NCI-H774 (cell line): ENCODE measurements at regions not wholly inside any gene's neighbourhood (a gene's known extent, or its start where the extent isn't known, plus 50 kb on each side); places are given as distances from the start of the nearest gene placed in this dataset.

ENCODE experiments used
- DNase-seq: peaks from one replicate; lab custom pipeline; 2025; lab: John Stamatoyannopoulos, UW

- DNase-seq: no peak
These were observed 125.9 kb upstream of the RUNX3 start for GRCh38 chr1:25055961-25056360.

GRCh38 chr1:25055324-25055780 lies 125.3 kb upstream of the RUNX3 start:
- DNase-seq: no peak

GRCh38 chr1:25054526-25055323 lies 124.6 kb upstream of the RUNX3 start:
- DNase-seq: no peak

- no peak for DNase-seq
These were observed 123.6 kb upstream of the RUNX3 start for GRCh38 chr1:25053576-25054250.

GRCh38 chr1:25051906-25052305 lies 121.8 kb upstream of the RUNX3 start:
- DNase-seq: no peak

- DNase-seq: no peak
These were observed 121.4 kb upstream of the RUNX3 start for GRCh38 chr1:25051504-25051903.

GRCh38 chr1:25050165-25050564 lies 120.1 kb upstream of the RUNX3 start:
- DNase-seq: no peak

- DNase-seq: no peak
These were observed 119.1 kb upstream of the RUNX3 start for GRCh38 chr1:25049190-25049589.

GRCh38 chr1:25048728-25049127 lies 118.7 kb upstream of the RUNX3 start:
- no peak for DNase-seq

GRCh38 chr1:25047506-25048240 lies 117.6 kb upstream of the RUNX3 start:
- no peak for DNase-seq

GRCh38 chr1:25046194-25046532 lies 116.1 kb upstream of the RUNX3 start:
- no peak for DNase-seq

- no peak for DNase-seq
These were observed 115.6 kb upstream of the RUNX3 start for GRCh38 chr1:25045480-25046193.

- DNase-seq: no peak
These were observed 113.1 kb upstream of the RUNX3 start for GRCh38 chr1:25043228-25043580.

- no peak for DNase-seq
These were observed 112.5 kb upstream of the RUNX3 start for GRCh38 chr1:25042331-25043227.

- DNase-seq: no peak
These were observed 111.8 kb upstream of the RUNX3 start for GRCh38 chr1:25041916-25042315.

- DNase-seq: no peak
These were observed 110.1 kb upstream of the RUNX3 start for GRCh38 chr1:25040122-25040685.

- DNase-seq: no peak
These were observed 109.2 kb upstream of the RUNX3 start for GRCh38 chr1:25039229-25039628.

GRCh38 chr1:25038699-25039098 lies 108.6 kb upstream of the RUNX3 start:
- no peak for DNase-seq

GRCh38 chr1:25037174-25038074 lies 107.3 kb upstream of the RUNX3 start:
- no peak for DNase-seq

- no peak for DNase-seq
These were observed 106.1 kb upstream of the RUNX3 start for GRCh38 chr1:25036117-25036546.
